HG02981 (cell line): ENCODE measurements at regions not wholly inside any gene's neighbourhood (a gene's known extent, or its start where the extent isn't known, plus 50 kb on each side); places are given as distances from the start of the nearest gene placed in this dataset.

Source experiments
- ATAC-seq: cut with Tn5 transposase; IDR thresholded peaks from one replicate; pipeline ENCODE4 v1.9.1; 2021; ENCODE audit warnings: mild to moderate bottlenecking, moderate library complexity; ENCODE audit not compliant: unreplicated experiment

DNA sequence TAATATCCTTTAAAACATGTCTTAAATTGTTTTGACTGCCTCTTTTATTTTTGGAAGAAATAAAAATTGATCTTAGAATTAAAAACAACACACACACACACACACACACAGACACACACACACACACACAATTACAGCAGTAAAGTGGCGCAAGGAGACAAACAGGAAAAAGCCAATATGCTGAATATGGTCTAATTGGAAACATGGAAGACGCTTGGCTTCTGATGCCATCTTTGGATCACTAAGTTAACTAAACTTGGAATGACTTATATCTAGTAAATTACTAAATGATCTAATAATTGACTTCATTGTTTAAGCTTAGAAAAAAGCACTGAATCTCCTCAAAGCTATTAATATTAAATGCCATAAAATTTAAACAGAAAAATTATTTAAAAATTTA is 1093.4 kb downstream of the ADGRL3 start:
- no peak for ATAC-seq

- ATAC-seq, result no peak
Measured at GRCh38 chr4:62292911-62293310, 1092.8 kb downstream of the ADGRL3 start.

DNA sequence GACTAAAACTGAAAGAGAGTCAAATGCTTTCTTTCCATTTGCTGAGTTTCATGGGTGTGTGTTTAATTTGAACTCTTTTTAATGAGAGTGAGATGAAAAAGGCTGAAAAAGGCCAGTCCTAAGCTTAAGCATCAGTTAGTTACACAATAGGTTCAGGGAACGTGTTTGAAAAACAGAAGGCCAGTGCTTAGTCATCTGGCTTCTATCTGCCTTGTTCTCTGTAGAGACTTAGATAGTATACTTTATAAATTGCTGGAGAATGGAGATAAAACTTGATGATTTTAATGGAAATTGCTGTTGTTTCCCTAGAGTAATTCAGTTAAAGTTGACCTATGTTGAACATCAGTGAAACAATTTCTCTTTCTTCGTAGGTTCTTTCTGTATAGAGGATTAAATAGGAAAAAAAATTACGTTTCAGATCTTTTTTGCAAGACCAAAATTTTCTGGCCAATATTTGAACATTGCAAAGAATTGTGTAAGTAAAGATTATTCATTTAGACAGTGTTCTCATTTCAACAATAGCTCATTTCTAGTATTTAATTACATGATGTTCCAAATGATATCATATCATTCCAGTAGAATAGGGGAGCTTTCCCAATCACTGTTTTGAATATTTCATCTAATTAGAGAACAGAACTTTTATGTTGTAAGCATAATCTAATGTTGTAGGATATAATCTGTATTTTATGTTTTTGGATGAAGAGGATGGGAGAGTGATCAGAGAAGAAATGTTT is 1088.8 kb downstream of the ADGRL3 start:
- ATAC-seq, result no peak

- no peak for ATAC-seq
Measured at GRCh38 chr4:62285026-62285425, 1084.9 kb downstream of the ADGRL3 start.

- no peak for ATAC-seq
Measured at GRCh38 chr4:62279689-62280088, 1079.6 kb downstream of the ADGRL3 start.

DNA sequence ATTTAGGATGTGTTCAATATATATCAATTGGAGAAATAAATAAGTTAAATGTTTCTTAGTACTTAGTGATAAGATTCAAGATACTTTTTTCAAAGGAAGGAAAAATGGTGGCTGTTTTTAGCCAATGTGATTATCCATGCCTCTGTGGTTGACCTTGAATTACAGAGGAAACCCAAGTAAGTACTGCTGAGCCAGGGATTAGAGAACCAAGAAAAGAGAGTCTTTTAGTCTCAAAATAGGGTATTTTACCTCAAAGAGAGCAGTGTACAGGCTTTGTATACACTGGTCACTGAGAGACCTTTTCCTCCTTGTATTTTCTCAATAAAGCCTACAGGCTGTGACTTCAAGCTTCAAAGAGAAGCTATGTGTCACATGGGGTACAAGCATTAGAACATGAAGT is 1075.3 kb downstream of the ADGRL3 start:
- no peak for ATAC-seq

DNA sequence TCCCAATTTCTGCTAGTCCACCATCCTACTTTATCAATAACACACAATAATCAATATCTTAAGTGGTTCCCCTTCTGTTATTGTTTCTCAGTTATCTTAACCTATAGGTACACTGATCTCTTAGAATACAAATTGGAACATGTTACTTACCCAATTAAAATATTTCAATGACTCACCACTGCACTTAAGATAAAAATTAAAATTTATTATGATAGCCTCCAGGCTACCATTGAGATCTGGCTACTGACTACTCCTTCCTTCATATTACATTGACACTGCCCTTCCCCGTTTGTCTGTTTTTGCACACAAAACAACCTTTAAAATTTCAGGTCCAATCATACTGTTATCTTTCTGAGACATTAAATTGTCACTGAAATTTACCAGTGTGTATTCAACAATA is 1074.7 kb downstream of the ADGRL3 start:
- ATAC-seq, result no peak

- no peak for ATAC-seq
Measured at GRCh38 chr4:62271107-62271506, 1071.0 kb downstream of the ADGRL3 start.

DNA sequence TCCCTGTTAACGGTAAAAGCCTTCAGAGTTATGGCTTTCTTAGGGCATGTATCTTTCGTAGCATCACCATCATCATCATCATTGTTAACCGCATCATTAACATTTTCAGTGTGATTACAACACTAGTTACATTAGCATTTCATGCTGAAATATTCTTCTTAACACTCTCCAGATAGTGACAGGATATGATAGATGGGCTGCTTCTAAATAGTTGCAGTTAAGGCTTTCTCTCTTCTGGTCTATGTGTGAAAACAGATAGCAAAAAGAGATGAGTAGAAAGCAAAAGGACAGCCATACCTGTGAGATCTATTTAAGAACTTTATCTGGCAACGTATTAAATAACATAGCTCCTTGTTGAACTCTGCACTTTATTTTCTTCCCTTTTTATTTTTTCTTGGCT is 1069.8 kb downstream of the ADGRL3 start:
- ATAC-seq, result no peak

DNA sequence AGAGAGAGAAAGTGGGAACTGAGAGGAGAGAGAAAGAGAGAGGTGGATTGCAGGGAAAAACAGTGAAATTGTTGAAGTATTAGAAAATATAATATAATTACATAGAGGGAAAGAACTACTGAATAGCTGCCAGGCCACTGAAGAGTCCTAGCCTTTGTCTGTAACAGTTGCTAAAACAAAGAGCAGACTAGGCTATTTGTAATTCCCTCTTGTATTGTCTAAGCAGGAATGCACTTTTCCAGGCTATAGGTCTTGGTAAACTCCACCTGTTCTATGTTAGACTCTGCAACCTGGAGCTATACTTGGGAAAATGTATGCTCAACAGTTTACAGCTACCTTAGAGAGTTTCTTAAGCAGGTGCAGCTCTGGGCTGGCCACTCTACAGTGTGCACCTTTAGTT is 1063.3 kb downstream of the ADGRL3 start:
- no peak for ATAC-seq

- no peak for ATAC-seq
Measured at GRCh38 chr4:62262676-62263075, 1062.5 kb downstream of the ADGRL3 start.

- ATAC-seq, result no peak
Measured at GRCh38 chr4:62260254-62260653, 1060.1 kb downstream of the ADGRL3 start.

DNA sequence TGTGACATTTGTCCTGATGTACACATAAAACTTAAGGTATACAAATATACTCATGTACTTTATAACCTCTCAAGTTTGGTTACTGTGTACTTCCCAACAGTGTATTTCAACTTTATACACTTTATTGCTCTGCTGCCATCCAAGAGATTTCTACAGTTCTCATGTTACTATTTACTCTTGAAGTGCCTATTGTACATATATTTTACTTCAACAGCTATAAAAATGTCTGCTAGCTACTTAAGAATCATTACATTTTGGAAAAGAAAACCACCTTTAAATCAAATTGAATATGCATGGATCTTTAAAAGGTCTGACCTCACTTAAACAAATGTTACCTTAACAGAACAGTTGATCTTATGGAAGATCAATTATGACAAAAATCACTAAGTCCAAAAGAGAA is 1056.4 kb downstream of the ADGRL3 start:
- no peak for ATAC-seq

GRCh38 chr4:62252728-62253127 is 1052.6 kb downstream of the ADGRL3 start:
- ATAC-seq, result no peak

- ATAC-seq, result no peak
Measured at GRCh38 chr4:62250100-62250499, 1050.0 kb downstream of the ADGRL3 start.

DNA sequence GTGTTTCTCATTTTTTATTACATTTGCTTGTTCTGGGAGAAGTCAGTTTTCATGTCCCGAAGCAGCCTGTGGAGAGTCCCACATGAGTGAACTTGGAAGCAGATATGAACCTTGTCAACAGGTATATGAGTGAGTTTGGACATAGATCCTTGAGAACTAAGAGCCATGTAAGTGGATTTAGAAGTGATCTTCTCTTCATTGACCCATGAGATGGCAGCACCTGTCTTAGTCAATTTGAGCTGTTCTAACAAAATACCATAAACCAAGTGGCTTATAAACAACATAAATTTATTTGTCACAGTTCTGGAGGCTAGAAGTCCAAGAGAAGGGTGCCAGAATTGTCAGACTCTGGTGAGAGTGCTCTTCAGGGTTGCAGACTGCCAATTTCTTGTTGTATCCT is 1043.8 kb downstream of the ADGRL3 start:
- ATAC-seq, result no peak

DNA sequence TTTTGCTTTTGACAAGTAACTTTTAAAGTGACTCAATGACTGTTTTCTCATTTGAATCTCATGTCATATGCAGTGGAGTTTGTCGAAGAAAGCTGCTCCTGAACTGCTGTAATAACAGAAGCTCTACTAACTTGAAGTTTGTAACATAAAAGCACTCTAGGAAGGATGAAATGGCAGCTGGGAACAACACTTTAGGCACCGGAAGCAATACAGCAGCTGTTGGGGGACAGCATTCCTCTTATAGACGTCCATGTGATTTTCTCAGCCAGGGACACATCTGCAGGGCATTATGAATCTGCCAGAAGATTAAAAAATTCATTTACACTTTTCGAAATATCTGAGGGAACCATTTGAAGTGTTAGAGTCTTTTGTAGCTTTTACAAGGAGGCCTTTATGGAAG is 1035.8 kb downstream of the ADGRL3 start:
- ATAC-seq, result no peak

- no peak for ATAC-seq
Measured at GRCh38 chr4:62232814-62233213, 1032.7 kb downstream of the ADGRL3 start.

- no peak for ATAC-seq
Measured at GRCh38 chr4:62231994-62232393, 1031.9 kb downstream of the ADGRL3 start.

DNA sequence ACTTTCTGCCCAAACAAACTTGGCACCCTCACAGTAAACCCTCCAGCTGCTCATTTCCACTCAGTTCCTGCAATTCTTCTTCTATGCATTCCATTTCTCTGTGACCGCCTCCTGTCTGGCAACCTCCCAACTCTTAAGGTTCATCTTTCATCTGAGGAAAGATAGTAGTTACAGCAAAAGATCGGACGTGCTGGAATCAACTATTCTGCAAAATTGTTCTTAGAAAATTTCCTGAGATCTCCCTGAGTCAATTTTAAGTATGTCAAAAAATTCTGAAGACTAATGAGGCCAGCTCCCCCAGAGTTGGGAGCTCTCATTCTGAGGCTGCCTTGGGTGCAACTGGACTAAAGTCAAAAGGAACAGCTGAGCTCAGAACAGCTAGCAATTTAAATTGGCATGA is 1026.0 kb downstream of the ADGRL3 start:
- no peak for ATAC-seq

GRCh38 chr4:62222121-62222520 is 1022.0 kb downstream of the ADGRL3 start:
- no peak for ATAC-seq

GRCh38 chr4:62210486-62210885 is 1010.4 kb downstream of the ADGRL3 start:
- ATAC-seq, result no peak

GRCh38 chr4:62209757-62210485 is 1009.8 kb downstream of the ADGRL3 start:
- no peak for ATAC-seq
